ENCODE measurements at regions not wholly inside any gene's neighbourhood (a gene's known extent, or its start where the extent isn't known, plus 50 kb on each side); places are given as distances from the start of the nearest gene placed in this dataset.

GRCh38 chr4:154004507-154005170 is 215.8 kb upstream of the SFRP2 start:
- no peak overlapping the region for H3K9ac ChIP-seq (ENCODE audit: low read length)
- H3K4me1 ChIP-seq (ENCODE audit: control insufficient read depth, low read depth, low read length), result no peaks in the 10 kb centered on the region
- no peaks in the 10 kb centered on the region for H3K9me3 ChIP-seq (ENCODE audit: control insufficient read depth, low read depth, low read length)
- no peak overlapping the region for H3K4me3 ChIP-seq (ENCODE audit: low read length)
- H3K36me3 ChIP-seq (ENCODE audit: control insufficient read depth, low read depth, low read length), result no peaks in the 10 kb centered on the region
- H3K27me3 ChIP-seq (ENCODE audit: control insufficient read depth, insufficient read depth, low read length), result no peaks in the 10 kb centered on the region
- H3K27ac ChIP-seq (ENCODE audit: low read length), result no peak overlapping the region

DNA sequence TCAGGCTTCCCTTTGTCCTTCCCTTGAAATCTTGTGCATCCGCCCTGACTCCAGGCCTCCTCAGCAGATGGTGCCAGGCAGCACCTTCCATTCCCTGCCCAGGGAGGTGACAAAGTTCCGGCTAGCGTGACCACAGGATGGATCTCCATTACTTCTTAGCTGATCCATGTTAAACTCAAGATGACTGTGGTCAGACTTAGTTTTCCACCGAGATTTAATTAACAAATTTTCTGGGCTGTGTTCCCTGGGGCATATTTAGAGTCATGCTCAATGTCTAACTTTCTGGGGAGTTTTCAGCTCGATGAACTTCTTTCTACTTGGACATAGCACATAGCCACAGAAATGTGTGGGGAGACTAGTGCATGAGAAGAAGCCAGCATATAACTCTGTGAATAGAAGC is 215.1 kb upstream of the SFRP2 start:
- H3K27me3 ChIP-seq (ENCODE audit: control insufficient read depth, insufficient read depth, low read length), result no peaks in the 10 kb centered on the region
- no peaks in the 10 kb centered on the region for H3K36me3 ChIP-seq (ENCODE audit: control insufficient read depth, low read depth, low read length)
- H3K9me3 ChIP-seq (ENCODE audit: control insufficient read depth, low read depth, low read length), result no peaks in the 10 kb centered on the region
- H3K4me1 ChIP-seq (ENCODE audit: control insufficient read depth, low read depth, low read length), result no peaks in the 10 kb centered on the region
- H3K9ac ChIP-seq (ENCODE audit: low read length), result no peak overlapping the region
- H3K27ac ChIP-seq (ENCODE audit: low read length), result no peak overlapping the region
- H3K4me3 ChIP-seq (ENCODE audit: low read length), result no peak overlapping the region

DNA sequence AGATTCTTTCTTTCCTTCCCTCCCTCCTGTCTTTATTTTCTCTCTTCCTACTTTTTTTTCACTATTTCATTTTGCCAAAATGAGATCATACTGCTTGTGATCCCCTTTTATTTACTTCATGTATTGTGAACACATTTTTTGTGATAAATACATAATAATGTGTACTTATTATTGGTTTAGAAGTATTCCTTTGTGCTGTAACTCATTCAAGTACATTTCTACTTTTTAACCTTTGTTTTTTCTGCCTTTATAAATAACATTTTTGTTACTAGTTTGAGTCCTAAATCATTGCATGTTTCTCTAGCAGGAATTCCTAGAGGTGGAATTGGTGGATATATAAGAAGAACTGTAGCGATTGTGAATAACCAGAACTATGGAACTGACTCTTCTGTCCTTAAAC is 214.5 kb upstream of the SFRP2 start:
- Histone ChIP-seq H3K27ac (ENCODE audit: low read length) (no peak overlapping the region), H3K9ac (ENCODE audit: low read length) (no peak overlapping the region), H3K9me3 (ENCODE audit: control insufficient read depth, low read depth, low read length) (no peaks in the 10 kb centered on the region), H3K27me3 (ENCODE audit: control insufficient read depth, insufficient read depth, low read length) (no peaks in the 10 kb centered on the region), H3K4me1 (ENCODE audit: control insufficient read depth, low read depth, low read length) (no peaks in the 10 kb centered on the region), H3K36me3 (ENCODE audit: control insufficient read depth, low read depth, low read length) (no peaks in the 10 kb centered on the region), H3K4me3 (ENCODE audit: low read length) (no peak overlapping the region)

GRCh38 chr4:154001193-154001592 is 212.3 kb upstream of the SFRP2 start:
- Histone ChIP-seq H3K27me3 (ENCODE audit: control insufficient read depth, insufficient read depth, low read length) (no peaks in the 10 kb centered on the region), H3K4me3 (ENCODE audit: low read length) (no peak overlapping the region), H3K4me1 (ENCODE audit: control insufficient read depth, low read depth, low read length) (no peaks in the 10 kb centered on the region), H3K9me3 (ENCODE audit: control insufficient read depth, low read depth, low read length) (no peaks in the 10 kb centered on the region), H3K27ac (ENCODE audit: low read length) (no peak overlapping the region), H3K36me3 (ENCODE audit: control insufficient read depth, low read depth, low read length) (no peaks in the 10 kb centered on the region), H3K9ac (ENCODE audit: low read length) (no peak overlapping the region)

- H3K9me3 ChIP-seq (ENCODE audit: control insufficient read depth, low read depth, low read length), result no peaks in the 10 kb centered on the region
- no peaks in the 10 kb centered on the region for H3K4me1 ChIP-seq (ENCODE audit: control insufficient read depth, low read depth, low read length)
- H3K9ac ChIP-seq (ENCODE audit: low read length), result no peak overlapping the region
- no peak overlapping the region for H3K27ac ChIP-seq (ENCODE audit: low read length)
- no peaks in the 10 kb centered on the region for H3K27me3 ChIP-seq (ENCODE audit: control insufficient read depth, insufficient read depth, low read length)
- H3K36me3 ChIP-seq (ENCODE audit: control insufficient read depth, low read depth, low read length), result no peaks in the 10 kb centered on the region
- no peak overlapping the region for H3K4me3 ChIP-seq (ENCODE audit: low read length)
Measured at GRCh38 chr4:153997516-153997915, 208.6 kb upstream of the SFRP2 start.

GRCh38 chr4:153989505-153989904 is 200.6 kb upstream of the SFRP2 start:
- no peak overlapping the region for H3K27ac ChIP-seq (ENCODE audit: low read length)
- no peaks in the 10 kb centered on the region for H3K36me3 ChIP-seq (ENCODE audit: control insufficient read depth, low read depth, low read length)
- H3K9ac ChIP-seq (ENCODE audit: low read length), result no peak overlapping the region
- H3K9me3 ChIP-seq (ENCODE audit: control insufficient read depth, low read depth, low read length), result no peaks in the 10 kb centered on the region
- no peak overlapping the region for H3K4me3 ChIP-seq (ENCODE audit: low read length)
- no peaks in the 10 kb centered on the region for H3K4me1 ChIP-seq (ENCODE audit: control insufficient read depth, low read depth, low read length)
- no peaks in the 10 kb centered on the region for H3K27me3 ChIP-seq (ENCODE audit: control insufficient read depth, insufficient read depth, low read length)

GRCh38 chr4:153988492-153989363 is 199.8 kb upstream of the SFRP2 start:
- no peaks in the 10 kb centered on the region for H3K36me3 ChIP-seq (ENCODE audit: control insufficient read depth, low read depth, low read length)
- H3K4me3 ChIP-seq (ENCODE audit: low read length), result no peak overlapping the region
- H3K9me3 ChIP-seq (ENCODE audit: control insufficient read depth, low read depth, low read length), result no peaks in the 10 kb centered on the region
- no peak overlapping the region for H3K9ac ChIP-seq (ENCODE audit: low read length)
- H3K27ac ChIP-seq (ENCODE audit: low read length), result no peak overlapping the region
- H3K4me1 ChIP-seq (ENCODE audit: control insufficient read depth, low read depth, low read length), result no peaks in the 10 kb centered on the region
- no peaks in the 10 kb centered on the region for H3K27me3 ChIP-seq (ENCODE audit: control insufficient read depth, insufficient read depth, low read length)

GRCh38 chr4:153987291-153987690 is 198.4 kb upstream of the SFRP2 start:
- H3K4me1 ChIP-seq (ENCODE audit: control insufficient read depth, low read depth, low read length), result no peaks in the 10 kb centered on the region
- H3K9ac ChIP-seq (ENCODE audit: low read length), result no peak overlapping the region
- H3K4me3 ChIP-seq (ENCODE audit: low read length), result no peak overlapping the region
- H3K27me3 ChIP-seq (ENCODE audit: control insufficient read depth, insufficient read depth, low read length), result no peaks in the 10 kb centered on the region
- no peaks in the 10 kb centered on the region for H3K9me3 ChIP-seq (ENCODE audit: control insufficient read depth, low read depth, low read length)
- no peak overlapping the region for H3K27ac ChIP-seq (ENCODE audit: low read length)
- no peaks in the 10 kb centered on the region for H3K36me3 ChIP-seq (ENCODE audit: control insufficient read depth, low read depth, low read length)

DNA sequence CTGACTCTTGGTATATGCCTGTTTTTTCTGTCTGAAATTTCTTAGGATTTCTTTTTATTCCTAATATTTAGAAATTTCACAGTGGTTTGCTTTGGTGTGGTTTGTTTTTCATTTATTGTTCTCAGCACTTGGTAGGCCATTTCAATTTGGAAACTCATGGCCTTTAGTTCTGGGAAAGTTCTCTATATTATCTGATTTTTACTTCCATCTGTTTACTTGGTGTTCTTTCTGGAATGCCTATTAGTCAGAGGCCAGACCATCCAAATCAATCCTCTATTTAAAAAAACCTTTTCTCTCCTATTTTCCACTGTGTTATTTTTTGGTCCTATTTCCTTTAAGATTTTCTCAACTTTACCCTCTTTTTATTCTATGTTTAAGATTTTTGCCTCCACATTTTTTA is 188.1 kb upstream of the SFRP2 start:
- no peaks in the 10 kb centered on the region for H3K36me3 ChIP-seq (ENCODE audit: control insufficient read depth, low read depth, low read length)
- H3K9me3 ChIP-seq (ENCODE audit: control insufficient read depth, low read depth, low read length), result peaks cover 7% of the 10 kb centered on the region
- H3K27ac ChIP-seq (ENCODE audit: low read length), result no peak overlapping the region
- H3K4me3 ChIP-seq (ENCODE audit: low read length), result no peak overlapping the region
- H3K4me1 ChIP-seq (ENCODE audit: control insufficient read depth, low read depth, low read length), result no peaks in the 10 kb centered on the region
- no peak overlapping the region for H3K9ac ChIP-seq (ENCODE audit: low read length)
- H3K27me3 ChIP-seq (ENCODE audit: control insufficient read depth, insufficient read depth, low read length), result no peaks in the 10 kb centered on the region

DNA sequence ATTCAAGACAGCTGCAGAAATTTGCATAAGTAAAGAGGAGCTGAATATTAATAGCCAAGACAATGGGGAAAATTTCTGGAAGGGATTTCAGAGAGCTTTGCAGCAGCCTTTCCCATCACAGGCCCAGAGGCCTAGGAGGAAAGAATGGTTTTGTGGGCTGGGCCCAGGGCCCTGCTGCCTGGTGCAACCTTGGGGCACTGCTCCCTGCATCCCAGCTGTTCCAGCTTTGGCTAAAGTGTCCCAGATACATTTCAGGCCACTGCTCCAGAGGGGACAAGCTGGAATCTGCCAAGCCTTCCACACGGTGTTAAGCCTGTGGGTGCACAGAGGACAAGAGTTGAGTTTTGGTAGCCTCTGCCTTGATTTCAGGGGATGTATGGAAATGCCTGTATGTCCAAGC is 185.6 kb upstream of the SFRP2 start:
- Histone ChIP-seq H3K9ac (ENCODE audit: low read length) (no peak overlapping the region), H3K27ac (ENCODE audit: low read length) (no peak overlapping the region), H3K9me3 (ENCODE audit: control insufficient read depth, low read depth, low read length) (peaks cover 7% of the 10 kb centered on the region), H3K27me3 (ENCODE audit: control insufficient read depth, insufficient read depth, low read length) (no peaks in the 10 kb centered on the region), H3K4me3 (ENCODE audit: low read length) (no peak overlapping the region), H3K4me1 (ENCODE audit: control insufficient read depth, low read depth, low read length) (no peaks in the 10 kb centered on the region), H3K36me3 (ENCODE audit: control insufficient read depth, low read depth, low read length) (no peaks in the 10 kb centered on the region)

- Histone ChIP-seq H3K9me3 (ENCODE audit: control insufficient read depth, low read depth, low read length) (peaks cover 7% of the 10 kb centered on the region), H3K27ac (ENCODE audit: low read length) (no peak overlapping the region), H3K27me3 (ENCODE audit: control insufficient read depth, insufficient read depth, low read length) (no peaks in the 10 kb centered on the region), H3K9ac (ENCODE audit: low read length) (no peak overlapping the region), H3K4me3 (ENCODE audit: low read length) (no peak overlapping the region), H3K36me3 (ENCODE audit: control insufficient read depth, low read depth, low read length) (no peaks in the 10 kb centered on the region), H3K4me1 (ENCODE audit: control insufficient read depth, low read depth, low read length) (no peaks in the 10 kb centered on the region)
Measured at GRCh38 chr4:153973942-153974341, 185.1 kb upstream of the SFRP2 start.

DNA sequence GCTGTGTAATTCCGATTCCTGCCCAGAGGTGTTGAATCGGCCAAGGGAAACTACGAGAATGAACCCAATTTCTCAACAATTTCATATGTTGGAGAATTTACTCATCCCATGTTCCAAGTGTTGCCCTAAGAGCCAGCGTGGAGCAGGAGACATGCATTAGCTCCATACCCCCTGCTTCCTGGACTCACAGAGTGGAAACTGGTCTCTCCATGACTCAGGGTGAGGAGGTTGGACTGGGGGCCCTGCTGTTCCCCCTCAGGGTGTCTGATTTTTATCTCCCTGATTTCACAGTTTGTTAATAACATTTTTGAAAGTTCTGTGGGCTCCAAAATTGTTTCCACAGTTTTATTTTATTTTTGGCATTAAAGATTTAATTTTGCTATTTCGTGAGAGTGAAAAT is 183.0 kb upstream of the SFRP2 start:
- H3K27ac ChIP-seq (ENCODE audit: low read length), result no peak overlapping the region
- H3K9ac ChIP-seq (ENCODE audit: low read length), result no peak overlapping the region
- no peaks in the 10 kb centered on the region for H3K36me3 ChIP-seq (ENCODE audit: control insufficient read depth, low read depth, low read length)
- no peaks in the 10 kb centered on the region for H3K27me3 ChIP-seq (ENCODE audit: control insufficient read depth, insufficient read depth, low read length)
- peaks cover 7% of the 10 kb centered on the region for H3K9me3 ChIP-seq (ENCODE audit: control insufficient read depth, low read depth, low read length)
- no peaks in the 10 kb centered on the region for H3K4me1 ChIP-seq (ENCODE audit: control insufficient read depth, low read depth, low read length)
- no peak overlapping the region for H3K4me3 ChIP-seq (ENCODE audit: low read length)

Data from iPS-18a (cell line).